Progenitor cell of endocrine pancreas (in vitro differentiated cells): ENCODE measurements at regions not wholly inside any gene's neighbourhood (a gene's known extent, or its start where the extent isn't known, plus 50 kb on each side); places are given as distances from the start of the nearest gene placed in this dataset.

Experiments used
- DNase-seq: peaks from one replicate; pipeline ENCODE4 v3.0.0; 2021; ENCODE audit warnings: low spot score; ENCODE audit not compliant: unreplicated experiment
- H3K27ac Mint-ChIP-seq: 2 replicates; pipeline ENCODE4 v1.8.0; 2021; ENCODE audit warnings: mild to moderate bottlenecking, moderate library complexity, mixed read lengths
- H3K27me3 Mint-ChIP-seq: 2 replicates; pipeline ENCODE4 v1.8.0; 2021; ENCODE audit warnings: mixed read lengths
- H3K36me3 Mint-ChIP-seq: 2 replicates; pipeline ENCODE4 v1.8.0; 2022; ENCODE audit warnings: mixed read lengths; ENCODE audit not compliant: insufficient read depth
- H3K4me1 Mint-ChIP-seq: 2 replicates; pipeline ENCODE4 v1.8.0; 2021; ENCODE audit warnings: low read depth, mixed read lengths
- H3K4me3 Mint-ChIP-seq: 2 replicates; pipeline ENCODE4 v1.8.0; 2021; ENCODE audit warnings: low read depth, mild to moderate bottlenecking, moderate library complexity, mixed read lengths
- H3K9me3 Mint-ChIP-seq: 2 replicates; pipeline ENCODE4 v1.8.0; 2021; ENCODE audit warnings: low read depth, mixed read lengths
- CTCF ChIP-seq: fragments of 200-600 bp; sonication (generic); IDR thresholded peaks from one replicate; pipeline ENCODE4 v1.5.0; 2021; ENCODE audit warnings: antibody characterized with exemption, mild to moderate bottlenecking; ENCODE audit not compliant: unreplicated experiment

GRCh38 chr12:20232931-20233675 lies 135.2 kb upstream of the PDE3A start:
- no peaks in the 10 kb centered on the region for H3K27me3 Mint-ChIP-seq
- DNase-seq: no peak
- H3K4me3 Mint-ChIP-seq: no peak overlapping the region
- peaks cover 32% of the 10 kb centered on the region for H3K9me3 Mint-ChIP-seq
- no peaks in the 10 kb centered on the region for H3K4me1 Mint-ChIP-seq
- H3K36me3 Mint-ChIP-seq: peaks cover 18% of the 10 kb centered on the region
- no peak overlapping the region for H3K27ac Mint-ChIP-seq
- TF ChIP-seq CTCF: no peak

DNA sequence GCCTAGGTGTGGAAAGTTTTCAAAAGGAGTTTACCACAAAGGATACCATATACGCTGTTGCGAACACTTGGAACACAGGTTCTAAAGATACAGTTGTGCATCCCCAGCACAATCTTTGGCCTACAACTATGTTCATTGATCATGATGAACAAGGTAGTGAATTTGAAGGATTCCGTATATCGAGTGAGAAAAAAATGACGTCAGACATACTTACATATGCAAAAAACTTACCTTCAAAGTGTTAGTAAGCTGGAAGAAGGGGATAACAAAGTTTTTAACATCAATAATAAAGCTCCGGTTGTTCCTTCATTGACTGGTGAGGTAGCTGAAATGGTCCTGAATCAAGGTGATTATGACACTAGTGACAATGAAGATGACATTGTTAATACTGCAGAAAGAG lies 133.9 kb upstream of the PDE3A start:
- H3K27me3 Mint-ChIP-seq: no peaks in the 10 kb centered on the region
- peaks cover 18% of the 10 kb centered on the region for H3K36me3 Mint-ChIP-seq
- no peak overlapping the region for H3K27ac Mint-ChIP-seq
- no peak for TF ChIP-seq CTCF
- no peaks in the 10 kb centered on the region for H3K4me1 Mint-ChIP-seq
- no peak overlapping the region for H3K4me3 Mint-ChIP-seq
- no peak for DNase-seq
- H3K9me3 Mint-ChIP-seq: peaks cover 30% of the 10 kb centered on the region

DNA sequence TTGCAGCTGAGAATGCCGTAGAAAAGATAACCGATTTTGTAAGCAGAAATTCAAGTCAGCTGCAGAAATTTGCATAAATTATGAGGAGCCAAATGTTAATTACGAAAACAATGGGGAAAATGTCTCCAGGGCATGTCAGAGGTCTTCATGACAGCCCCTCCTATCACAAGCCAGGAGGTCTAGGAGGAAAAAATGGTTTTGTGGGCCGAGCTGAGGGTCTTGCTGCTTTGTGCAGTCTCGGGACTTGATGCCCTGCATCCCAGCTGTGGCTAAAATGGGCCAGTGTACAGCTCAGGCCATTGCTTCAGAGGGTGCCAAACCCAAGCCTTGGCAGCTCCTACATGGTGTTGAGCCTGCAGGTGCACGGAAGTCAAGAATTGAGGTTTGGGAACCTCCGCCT lies 131.2 kb upstream of the PDE3A start:
- no peak for TF ChIP-seq CTCF
- peaks cover 15% of the 10 kb centered on the region for H3K9me3 Mint-ChIP-seq
- H3K27me3 Mint-ChIP-seq: no peaks in the 10 kb centered on the region
- H3K36me3 Mint-ChIP-seq: peaks cover 8% of the 10 kb centered on the region
- H3K4me1 Mint-ChIP-seq: peaks cover 2% of the 10 kb centered on the region
- no peak for DNase-seq
- H3K27ac Mint-ChIP-seq: no peak overlapping the region
- H3K4me3 Mint-ChIP-seq: no peak overlapping the region

- H3K27me3 Mint-ChIP-seq: no peaks in the 10 kb centered on the region
These were observed 122.8 kb upstream of the PDE3A start for GRCh38 chr12:20245491-20245890.

DNA sequence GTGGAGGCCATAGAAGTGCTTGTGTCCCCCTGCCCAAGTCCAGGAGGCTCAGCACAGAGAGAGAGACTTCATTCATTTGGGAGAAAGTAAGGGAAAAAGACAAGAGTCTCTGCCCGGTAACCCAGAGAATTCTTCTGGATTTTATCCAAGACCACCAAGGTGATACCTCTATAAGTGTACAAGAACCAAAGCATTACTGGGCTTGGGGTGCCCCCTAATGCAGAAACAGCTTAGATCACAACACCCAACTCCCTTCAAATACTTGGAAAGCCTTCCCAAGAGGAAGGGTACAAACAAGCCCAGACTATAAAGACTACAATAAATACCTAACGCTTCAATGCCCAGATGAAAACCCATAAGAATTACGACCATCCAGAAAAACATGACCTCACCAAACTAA lies 119.7 kb upstream of the PDE3A start:
- Mint-ChIP-seq H3K27me3 (no peaks in the 10 kb centered on the region), H3K27ac (no peak overlapping the region), H3K9me3 (peaks cover 14% of the 10 kb centered on the region), H3K36me3 (no peaks in the 10 kb centered on the region), H3K4me3 (no peak overlapping the region), H3K4me1 (no peaks in the 10 kb centered on the region)
- no peak for DNase-seq
- TF ChIP-seq CTCF: no peak

More at GRCh38 chr12:20245491-20245890, 122.8 kb upstream of the PDE3A start:
- H3K4me1 Mint-ChIP-seq: peaks cover 2% of the 10 kb centered on the region
- no peaks in the 10 kb centered on the region for H3K36me3 Mint-ChIP-seq
- TF ChIP-seq CTCF: no peak
- no peak overlapping the region for H3K27ac Mint-ChIP-seq
- H3K9me3 Mint-ChIP-seq: peaks cover 11% of the 10 kb centered on the region
- no peak for DNase-seq
- H3K4me3 Mint-ChIP-seq: no peak overlapping the region
